22Rv1 (cell line): ENCODE measurements at regions not wholly inside any gene's neighbourhood (a gene's known extent, or its start where the extent isn't known, plus 50 kb on each side); places are given as distances from the start of the nearest gene placed in this dataset.

Experiments used
- CTCF ChIP-seq: fragments of 450-650 bp; IDR thresholded peaks from 2 replicates; pipeline ENCODE4 v1.5.1; 2017; ENCODE audit warnings: mild to moderate bottlenecking
- ZFX ChIP-seq: fragments of 450-650 bp; IDR thresholded peaks from 2 replicates; pipeline ENCODE4 v1.6.1; 2017; ENCODE audit warnings: antibody characterized with exemption, borderline replicate concordance

- TF ChIP-seq CTCF (no peak), ZFX (no peak)
Measured at GRCh38 chr7:15043931-15044330, 141.4 kb upstream of the DGKB start.
